GM12878 (cell line): ENCODE measurements at regions not wholly inside any gene's neighbourhood (a gene's known extent, or its start where the extent isn't known, plus 50 kb on each side); places are given as distances from the start of the nearest gene placed in this dataset.
A peak's percentile ranks its signal among the peaks of the same experiment; 100 is the strongest.

Source experiments
- ATAC-seq: fragments of 200-7000 bp; cut with Tn5 transposase; 3 replicates; pipeline ENCODE4 v1.9.1; 2020; ENCODE audit warnings: mild to moderate bottlenecking, moderate library complexity
- BruUV-seq: library from RNA; stranded (reverse); fragments of 400-500 nt; replicated peaks from 2 replicates; lab custom pipeline; 2021; lab: Mats Ljungman, UMichigan
- CTCF ChIA-PET: fragments of 300-600 bp; sonication (Branson Sonifier 250); formaldehyde crosslinking; extraction: SDS; loops from one replicate; lab custom pipeline; 2021; ENCODE audit warnings: inconsistent platforms; lab: Yijun Ruan, JAX
- POLR2A ChIA-PET: fragments of 350-600 bp; formaldehyde crosslinking; extraction: SDS; loops from one replicate; lab custom pipeline; 2021; ENCODE audit warnings: inconsistent platforms; lab: Charles Lee
- RAD21 ChIA-PET: fragments of 300-600 bp; sonication (Branson Sonifier 250); formaldehyde crosslinking; loops from one replicate; lab custom pipeline; 2023; ENCODE audit warnings: antibody characterized with exemption; ENCODE audit not compliant: unreplicated experiment; lab: Charles Lee
- SMC1A ChIA-PET: fragments of 300-600 bp; sonication (Branson Sonifier 250); formaldehyde crosslinking; loops from one replicate; lab custom pipeline; 2023; ENCODE audit not compliant: unreplicated experiment, uncharacterized antibody; lab: Charles Lee
- DNase-seq: peaks from one replicate; pipeline ENCODE4 v3.0.0-alpha.2; 2011; ENCODE audit warnings: low read depth, low spot score
- FAIRE-seq: peaks from 3 replicates; lab custom pipeline; 2011; peaks lifted over from hg19 to GRCh38; lab: Jason Lieb, UNC
- H2AFZ ChIP-seq: 2 replicates; pipeline ENCODE4 v1.6.0; 2011; ENCODE audit warnings: low read depth, low read length, control low read depth; ENCODE audit not compliant: control insufficient read depth
- H3K27ac ChIP-seq: 2 replicates; pipeline ENCODE4 v1.5.1; 2011; ENCODE audit warnings: control low read depth; ENCODE audit not compliant: control insufficient read depth, insufficient read depth
- H3K27me3 ChIP-seq, 2 experiments: replicated peaks in 1 of 2; 2 replicates each; pipeline versions ENCODE4 v1.6.0 to v1.6.1; 2011; ENCODE audit warnings: low read length in 1 of 2; ENCODE audit not compliant: control insufficient read depth in 2 of 2, insufficient read depth in 2 of 2
- H3K36me3 ChIP-seq, 2 experiments: 2 replicates each; pipeline ENCODE4 v1.5.1; 2011; ENCODE audit warnings: low read length in 1 of 2; ENCODE audit not compliant: control insufficient read depth in 2 of 2, insufficient read depth in 2 of 2
- H3K4me1 ChIP-seq: 2 replicates; pipeline ENCODE4 v1.6.1; 2011; ENCODE audit warnings: mild to moderate bottlenecking, low read length, moderate library complexity, mixed read lengths; ENCODE audit not compliant: control insufficient read depth, insufficient read depth
- H3K4me2 ChIP-seq: 2 replicates; pipeline ENCODE4 v1.6.0; 2011; ENCODE audit warnings: control low read depth; ENCODE audit not compliant: control insufficient read depth, insufficient read depth
- H3K4me3 ChIP-seq: fragments of 200-600 bp; sonication (generic); 2 replicates; pipeline ENCODE4 v1.5.1; 2016
- H3K79me2 ChIP-seq: 2 replicates; pipeline ENCODE4 v1.6.0; 2011; ENCODE audit warnings: low read length; ENCODE audit not compliant: control insufficient read depth, insufficient read depth
- H3K9ac ChIP-seq: 2 replicates; pipeline ENCODE4 v1.8.0; 2011; ENCODE audit warnings: low read length, control low read depth, mixed read lengths; ENCODE audit not compliant: control insufficient read depth, insufficient read depth
- H3K9me3 ChIP-seq: replicated peaks from 3 replicates; pipeline ENCODE4 v1.5.1; 2011; ENCODE audit warnings: mild to moderate bottlenecking, low read length; ENCODE audit not compliant: control insufficient read depth, insufficient read depth
- H4K20me1 ChIP-seq: 2 replicates; pipeline ENCODE4 v1.6.0; 2011; ENCODE audit not compliant: control insufficient read depth, insufficient read depth
- BCL3 ChIP-seq: IDR thresholded peaks from 2 replicates; pipeline ENCODE4 v1.6.1; 2011; ENCODE audit warnings: borderline replicate concordance, low read depth, mild to moderate bottlenecking, moderate library complexity, low read length; ENCODE audit not compliant: insufficient read depth, poor library complexity, severe bottlenecking
- CREB1 ChIP-seq: IDR thresholded peaks from 2 replicates; pipeline ENCODE4 v1.6.1; 2012; ENCODE audit warnings: low read depth, mild to moderate bottlenecking, inconsistent platforms
- DPF2 ChIP-seq: fragments of 450-650 bp; IDR thresholded peaks from 2 replicates; pipeline ENCODE4 v1.6.1; 2017; ENCODE audit warnings: mild to moderate bottlenecking
- EP300 ChIP-seq, 2 experiments: fragments of 150-350 bp in 1 of 2; IDR thresholded peaks; 2 replicates each; pipeline ENCODE4 v1.6.1; 2011 to 2012; ENCODE audit warnings: low read depth in 2 of 2, low read length in 2 of 2, borderline replicate concordance in 1 of 2, improper control_type of control experiment in 1 of 2, inconsistent platforms in 1 of 2; ENCODE audit not compliant: control insufficient read depth in 1 of 2
- FOXM1 ChIP-seq: IDR thresholded peaks from 2 replicates; pipeline ENCODE4 v1.6.1; 2012; ENCODE audit warnings: low read depth, mild to moderate bottlenecking, inconsistent platforms, low read length, moderate library complexity
- GABPA ChIP-seq: IDR thresholded peaks from 2 replicates; pipeline ENCODE4 v1.6.1; 2014; ENCODE audit warnings: antibody characterized with exemption, low read depth, mild to moderate bottlenecking, inconsistent platforms
- HCFC1 ChIP-seq: fragments of 150-350 bp; IDR thresholded peaks from 2 replicates; pipeline ENCODE4 v1.6.1; 2014; ENCODE audit warnings: low read length
- IRF4 ChIP-seq: IDR thresholded peaks from 2 replicates; pipeline ENCODE4 v1.6.1; 2011; ENCODE audit warnings: low read depth, low read length
- KLF5 ChIP-seq: fragments of 450-650 bp; IDR thresholded peaks from 2 replicates; pipeline ENCODE4 v1.6.1; 2014; ENCODE audit warnings: mild to moderate bottlenecking; ENCODE audit not compliant: partially characterized antibody
- NR2C1 ChIP-seq: fragments of 450-650 bp; IDR thresholded peaks from 2 replicates; pipeline ENCODE4 v1.6.1; 2017; ENCODE audit warnings: antibody characterized with exemption, mild to moderate bottlenecking, moderate library complexity
- PAX5 ChIP-seq: IDR thresholded peaks from 2 replicates; pipeline ENCODE4 v1.6.1; 2011; ENCODE audit warnings: low read depth, low read length, borderline replicate concordance
- RAD21 ChIP-seq: IDR thresholded peaks from 2 replicates; pipeline ENCODE4 v1.6.1; 2011; ENCODE audit warnings: mild to moderate bottlenecking, low read depth, low read length, moderate library complexity; ENCODE audit not compliant: insufficient read depth
- RELA ChIP-seq: fragments of 450-650 bp; IDR thresholded peaks from 2 replicates; pipeline ENCODE4 v1.8.0; 2014; ENCODE audit warnings: borderline replicate concordance; ENCODE audit not compliant: partially characterized antibody
- SIX5 ChIP-seq: IDR thresholded peaks from 2 replicates; pipeline ENCODE4 v1.6.1; 2011; ENCODE audit warnings: mild to moderate bottlenecking, low read depth, low read length, moderate library complexity; ENCODE audit not compliant: severe bottlenecking
- SP1 ChIP-seq: IDR thresholded peaks from one replicate; pipeline ENCODE4 v1.6.1; 2011; ENCODE audit warnings: low read depth, low read length
- SRF ChIP-seq, 2 experiments: IDR thresholded peaks; 2 replicates each; pipeline ENCODE4 v1.6.1; 2011; ENCODE audit warnings: low read depth in 2 of 2, low read length in 2 of 2, mild to moderate bottlenecking in 1 of 2, moderate library complexity in 1 of 2
- SUPT20H ChIP-seq: IDR thresholded peaks from 2 replicates; pipeline ENCODE4 v1.6.1; 2011; ENCODE audit warnings: low read depth, mild to moderate bottlenecking, low read length, moderate library complexity, borderline replicate concordance; ENCODE audit not compliant: control insufficient read depth
- YBX1 ChIP-seq: fragments of 450-650 bp; IDR thresholded peaks from 2 replicates; pipeline ENCODE4 v1.6.1; 2016; ENCODE audit warnings: antibody characterized with exemption
- WGBS: methylation state at CpG from one replicate; pipeline ENCODE4 v1.1.6; 2016; ENCODE audit warnings: low lambda C conversion rate; ENCODE audit not compliant: insufficient replicate concordance, insufficient coverage; ENCODE audit errors: missing lambda C conversion rate; 5-methylcytosine and 5-hydroxymethylcytosine counted together
- in situ Hi-C: fragments of 300-500 bp; cut with MboI; formaldehyde crosslinking; loops from 9 replicates; pipeline ENCODE4 v1.14.3; 2018; ENCODE audit warnings: mixed read lengths
- intact Hi-C: fragments of 100-400 bp; cut with micrococcal nuclease; formaldehyde crosslinking; loops from one replicate; pipeline ENCODE4 v1.14.2; 2022; ENCODE audit not compliant: unreplicated experiment
- TF ChIP-seq, protein P1 (sequence below): IDR thresholded peaks from 2 replicates; pipeline ENCODE4 v1.6.1; 2012; ENCODE audit warnings: low read length, inconsistent platforms

DNA sequence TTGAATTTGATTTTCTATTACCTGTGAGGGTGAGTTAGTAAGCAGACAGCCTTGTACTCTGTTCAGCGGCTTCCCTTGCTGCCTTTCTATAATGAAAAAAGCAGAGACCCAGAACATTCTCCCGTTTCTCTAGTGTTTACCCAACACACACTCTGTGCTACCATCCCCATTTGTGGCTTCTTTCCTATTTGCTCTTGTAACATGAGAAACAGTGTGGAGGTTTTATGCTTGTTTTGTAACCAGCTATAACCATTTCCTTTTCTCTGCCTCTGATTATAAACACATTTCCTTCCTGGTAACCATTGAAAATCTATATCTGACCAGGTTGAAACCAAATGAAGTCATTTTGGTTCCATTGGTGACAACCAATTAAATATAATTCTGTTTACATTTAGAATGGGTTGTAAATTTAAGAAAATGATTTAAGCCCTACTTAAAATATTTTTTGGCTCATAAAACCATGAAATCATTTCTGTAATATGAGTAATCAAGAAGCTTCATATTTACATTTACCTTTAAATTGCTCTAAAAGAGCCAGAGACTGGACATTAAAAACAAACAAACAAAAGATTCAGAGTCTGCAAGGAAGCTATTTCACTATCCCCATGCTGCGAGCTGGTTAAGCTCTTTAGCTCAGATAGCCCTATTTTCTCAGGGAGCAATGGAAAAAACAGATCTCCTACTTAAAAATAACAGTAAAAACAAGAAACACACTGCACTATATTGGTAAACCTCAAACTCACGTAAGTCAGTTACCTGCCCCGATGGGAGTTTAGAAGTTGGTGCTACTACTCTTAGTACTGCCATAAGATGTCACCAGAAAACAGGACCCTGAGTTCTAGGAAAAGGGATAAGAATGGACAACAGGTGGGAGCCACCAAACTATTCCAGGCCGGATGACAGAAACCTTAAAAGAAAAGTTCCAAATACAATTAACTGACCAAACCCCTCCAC lies 206.5 kb upstream of the EEA1 start:
- H3K4me1 ChIP-seq = peaks cover 45% of the 10 kb centered on the region
- SMC1A ChIA-PET = interaction anchor here (0.5 to 13.8 kb wide), 38 partner anchors 9 to 349 kb away, joined by 3 to 221 read pairs (median 5); partner anchors contain the start of gene NUDT4
- peak overlapping the region; percentile 78 for H3K27ac ChIP-seq
- H3K27me3 ChIP-seq = no peaks in the 10 kb centered on the region
- BruUV-seq = no TSS peak
- H2AFZ ChIP-seq = peak overlapping the region; percentile 81
- no peaks in the 10 kb centered on the region for H3K36me3 ChIP-seq
- WGBS = 0% methylated on average over 6 of the region's 6 CpGs
- H3K9me3 ChIP-seq = no peaks in the 10 kb centered on the region; the same call in 2 of the 3 replicates
- FAIRE-seq (peak; percentile 18), DNase-seq (no peak), ATAC-seq (peak; percentile 41)
- H3K9ac ChIP-seq = peak overlapping the region; percentile 5; the same call in 1 of the 2 replicates
- H3K4me3 ChIP-seq = peak overlapping the region; percentile 24; the same call in 1 of the 2 replicates
- H3K4me2 ChIP-seq = peak overlapping the region; percentile 75
- intact Hi-C loops (loop anchor here (1.0 to 5.0 kb wide), 6 partner anchors 32 to 245 kb away; no protein-coding TSS in a partner anchor), in situ Hi-C loops (no loop called here)
- RAD21 ChIA-PET = interaction anchor here (0.8 to 9.4 kb wide), 30 partner anchors 9 to 1754 kb away, joined by 3 to 178 read pairs (median 5); partner anchors contain the start of genes EEA1 and NUDT4
- POLR2A ChIA-PET = interaction anchor here (0.5 to 5.9 kb wide), 16 partner anchors 9 to 281 kb away, joined by 3 to 52 read pairs (median 6); partner anchors contain the start of gene NUDT4
- H4K20me1 ChIP-seq = no peaks in the 10 kb centered on the region
- CTCF ChIA-PET = interaction anchor here (0.6 to 9.0 kb wide), 24 partner anchors 9 to 351 kb away, joined by 3 to 120 read pairs (median 5); partner anchors contain the start of gene MRPL42
- H3K79me2 ChIP-seq = no peaks in the 10 kb centered on the region
- TF ChIP-seq SIX5 (no peak), KLF5 (no peak), FOXM1 (peak; percentile 48; the same call in 1 of the 2 replicates), EP300 (IDR thresholded peaks at IDR 0.05; ENCODE audit: borderline replicate concordance in 1 of 2, control insufficient read depth in 1 of 2, low read depth in 2 of 2, low read length in 2 of 2) (no peak; a peak in 1 of 4 replicates), SP1 (no peak), BCL3 (no peak), SUPT20H (no peak), DPF2 (no peak), SRF (IDR thresholded peaks at IDR 0.05; ENCODE audit: low read depth in 2 of 2, low read length in 2 of 2) (no peak), IRF4 (no peak), PAX5 (no peak), YBX1 (no peak), RELA (no peak), NR2C1 (no peak), HCFC1 (no peak), RAD21 (peak; percentile 30; the same call in 1 of the 2 replicates), CREB1 (peak; percentile 35; the same call in 1 of the 2 replicates), GABPA (peak; percentile 41; the same call in 1 of the 2 replicates)
- TF ChIP-seq, protein P1, sequence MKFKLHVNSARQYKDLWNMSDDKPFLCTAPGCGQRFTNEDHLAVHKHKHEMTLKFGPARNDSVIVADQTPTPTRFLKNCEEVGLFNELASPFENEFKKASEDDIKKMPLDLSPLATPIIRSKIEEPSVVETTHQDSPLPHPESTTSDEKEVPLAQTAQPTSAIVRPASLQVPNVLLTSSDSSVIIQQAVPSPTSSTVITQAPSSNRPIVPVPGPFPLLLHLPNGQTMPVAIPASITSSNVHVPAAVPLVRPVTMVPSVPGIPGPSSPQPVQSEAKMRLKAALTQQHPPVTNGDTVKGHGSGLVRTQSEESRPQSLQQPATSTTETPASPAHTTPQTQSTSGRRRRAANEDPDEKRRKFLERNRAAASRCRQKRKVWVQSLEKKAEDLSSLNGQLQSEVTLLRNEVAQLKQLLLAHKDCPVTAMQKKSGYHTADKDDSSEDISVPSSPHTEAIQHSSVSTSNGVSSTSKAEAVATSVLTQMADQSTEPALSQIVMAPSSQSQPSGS = peak; percentile 59
